Loucy (cell line): ENCODE measurements at regions not wholly inside any gene's neighbourhood (a gene's known extent, or its start where the extent isn't known, plus 50 kb on each side); places are given as distances from the start of the nearest gene placed in this dataset.

Experiments
- H2AFZ ChIP-seq: fragments of 200-600 bp; sonication (generic); 2 replicates; pipeline ENCODE4 v1.6.0; 2016; ENCODE audit warnings: antibody characterized with exemption, mild to moderate bottlenecking, low read length, moderate library complexity
- H3F3A ChIP-seq: fragments of 200-600 bp; 2 replicates; pipeline ENCODE4 v1.6.0; 2016; ENCODE audit warnings: antibody characterized with exemption, low read depth, mild to moderate bottlenecking
- H3K27me3 ChIP-seq: fragments of 200-600 bp; sonication (generic); 2 replicates; pipeline ENCODE4 v1.6.1; 2014; ENCODE audit warnings: low read length, mild to moderate bottlenecking; ENCODE audit not compliant: insufficient read depth, poor library complexity, severe bottlenecking
- H3K36me3 ChIP-seq: fragments of 200-600 bp; sonication (generic); 2 replicates; pipeline ENCODE4 v1.6.1; 2016; ENCODE audit warnings: low read length; ENCODE audit not compliant: insufficient read depth
- H3K4me1 ChIP-seq: fragments of 200-600 bp; sonication (generic); 2 replicates; pipeline ENCODE4 v1.5.1; 2014; ENCODE audit warnings: low read length, mild to moderate bottlenecking; ENCODE audit not compliant: insufficient read depth, poor library complexity, severe bottlenecking
- H3K4me2 ChIP-seq: fragments of 200-600 bp; sonication (generic); 2 replicates; pipeline ENCODE4 v1.6.0; 2014; ENCODE audit warnings: antibody characterized with exemption, low read length, low read depth, mild to moderate bottlenecking; ENCODE audit not compliant: poor library complexity, severe bottlenecking
- H3K4me3 ChIP-seq: fragments of 200-600 bp; sonication (generic); 2 replicates; pipeline ENCODE4 v1.5.1; 2014; ENCODE audit warnings: low read length, mild to moderate bottlenecking, mixed read lengths; ENCODE audit not compliant: poor library complexity, severe bottlenecking
- H3K79me2 ChIP-seq: fragments of 200-600 bp; sonication (generic); 2 replicates; pipeline ENCODE4 v1.6.1; 2014; ENCODE audit warnings: low read length; ENCODE audit not compliant: insufficient read depth
- H3K9ac ChIP-seq: fragments of 200-600 bp; sonication (generic); 2 replicates; pipeline ENCODE4 v1.6.0; 2014; ENCODE audit warnings: mild to moderate bottlenecking, low read depth, low read length, moderate library complexity; ENCODE audit not compliant: poor library complexity, severe bottlenecking
- H3K9me2 ChIP-seq: fragments of 200-600 bp; sonication (generic); replicated peaks from 2 replicates; pipeline ENCODE4 v1.6.1; 2016; ENCODE audit warnings: low read depth, low read length, mixed read lengths
- H3K9me3 ChIP-seq: fragments of 200-600 bp; sonication (generic); 2 replicates; pipeline ENCODE4 v1.6.1; 2014; ENCODE audit warnings: mild to moderate bottlenecking, antibody characterized with exemption, low read length, low read depth; ENCODE audit not compliant: insufficient read depth
- H4K20me1 ChIP-seq: fragments of 200-600 bp; sonication (generic); 2 replicates; pipeline ENCODE4 v1.6.0; 2014; ENCODE audit warnings: antibody characterized with exemption, low read length, mild to moderate bottlenecking; ENCODE audit not compliant: insufficient read depth, poor library complexity, severe bottlenecking
- EZH2phosphoT487 ChIP-seq: fragments of 200-600 bp; IDR thresholded peaks from 2 replicates; pipeline ENCODE4 v1.6.1; 2018; ENCODE audit warnings: antibody characterized with exemption, mild to moderate bottlenecking, moderate library complexity, borderline replicate concordance
- TF ChIP-seq, protein P1 (sequence below): fragments of 200-600 bp; sonication (generic); conservative IDR thresholded peaks from 2 replicates; pipeline ENCODE4 v1.5.1; 2014; ENCODE audit warnings: mild to moderate bottlenecking, antibody characterized with exemption, low read length

GRCh38 chr5:98308960-98309359 lies 464.5 kb upstream of the RGMB start:
- no peaks in the 10 kb centered on the region for H3K27me3 ChIP-seq
- no peaks in the 10 kb centered on the region for H3K36me3 ChIP-seq
- H3K4me1 ChIP-seq = no peaks in the 10 kb centered on the region
- H3K9me3 ChIP-seq = no peaks in the 10 kb centered on the region
- H2AFZ ChIP-seq = no peak overlapping the region
- no peaks in the 10 kb centered on the region for H3K9me2 ChIP-seq
- H3F3A ChIP-seq = no peaks in the 10 kb centered on the region
- H3K4me2 ChIP-seq = no peak overlapping the region
- H3K4me3 ChIP-seq = no peak overlapping the region
- no peaks in the 10 kb centered on the region for H3K79me2 ChIP-seq
- TF ChIP-seq, protein P1, sequence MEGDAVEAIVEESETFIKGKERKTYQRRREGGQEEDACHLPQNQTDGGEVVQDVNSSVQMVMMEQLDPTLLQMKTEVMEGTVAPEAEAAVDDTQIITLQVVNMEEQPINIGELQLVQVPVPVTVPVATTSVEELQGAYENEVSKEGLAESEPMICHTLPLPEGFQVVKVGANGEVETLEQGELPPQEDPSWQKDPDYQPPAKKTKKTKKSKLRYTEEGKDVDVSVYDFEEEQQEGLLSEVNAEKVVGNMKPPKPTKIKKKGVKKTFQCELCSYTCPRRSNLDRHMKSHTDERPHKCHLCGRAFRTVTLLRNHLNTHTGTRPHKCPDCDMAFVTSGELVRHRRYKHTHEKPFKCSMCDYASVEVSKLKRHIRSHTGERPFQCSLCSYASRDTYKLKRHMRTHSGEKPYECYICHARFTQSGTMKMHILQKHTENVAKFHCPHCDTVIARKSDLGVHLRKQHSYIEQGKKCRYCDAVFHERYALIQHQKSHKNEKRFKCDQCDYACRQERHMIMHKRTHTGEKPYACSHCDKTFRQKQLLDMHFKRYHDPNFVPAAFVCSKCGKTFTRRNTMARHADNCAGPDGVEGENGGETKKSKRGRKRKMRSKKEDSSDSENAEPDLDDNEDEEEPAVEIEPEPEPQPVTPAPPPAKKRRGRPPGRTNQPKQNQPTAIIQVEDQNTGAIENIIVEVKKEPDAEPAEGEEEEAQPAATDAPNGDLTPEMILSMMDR = no peak
- no peak for TF ChIP-seq EZH2phosphoT487
- H4K20me1 ChIP-seq = no peaks in the 10 kb centered on the region
- H3K9ac ChIP-seq = no peak overlapping the region

DNA sequence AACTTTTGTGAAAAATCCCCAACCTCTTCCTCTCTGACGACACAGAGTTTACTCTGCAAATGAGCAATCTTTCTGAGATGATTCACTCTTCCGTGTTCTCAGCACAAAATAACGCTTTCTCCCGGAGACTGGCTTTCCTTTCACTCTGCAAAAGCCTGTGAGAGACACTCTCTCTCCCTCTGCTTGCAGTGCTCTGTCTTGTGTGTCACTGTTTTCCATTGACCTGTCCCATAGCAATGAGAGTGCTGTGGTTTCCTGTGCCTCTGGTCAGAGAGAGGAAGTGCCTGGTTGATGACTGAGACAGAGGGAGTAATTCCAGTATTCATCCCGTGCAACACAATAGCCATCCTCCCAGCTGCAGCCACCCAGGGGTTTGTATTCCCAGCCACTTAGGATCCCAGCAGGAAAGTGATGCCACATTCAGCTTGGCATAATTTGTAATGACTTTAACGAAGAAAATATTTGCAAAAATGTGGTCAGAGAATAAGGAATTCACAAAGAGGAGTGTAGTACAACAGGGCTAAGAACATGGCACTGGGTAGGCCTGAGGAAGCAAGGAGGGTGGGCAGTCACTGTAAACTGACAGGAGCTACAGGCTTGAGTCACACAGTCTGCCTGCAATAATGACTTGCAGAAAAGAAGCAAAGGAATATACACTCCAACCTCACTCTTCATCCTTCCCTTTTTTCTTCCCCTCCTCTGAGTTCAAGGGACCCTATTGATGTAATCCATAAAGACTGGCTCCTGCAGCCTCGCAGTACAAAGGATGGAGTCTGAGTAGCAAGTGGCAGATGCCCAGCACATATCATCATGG lies 463.5 kb upstream of the RGMB start:
- H3K9me3 ChIP-seq = no peaks in the 10 kb centered on the region
- TF ChIP-seq EZH2phosphoT487 = no peak
- TF ChIP-seq, protein P1 = no peak
- no peaks in the 10 kb centered on the region for H3K9me2 ChIP-seq
- H3K79me2 ChIP-seq = no peaks in the 10 kb centered on the region
- H3K4me2 ChIP-seq = no peak overlapping the region
- no peaks in the 10 kb centered on the region for H3K27me3 ChIP-seq
- no peaks in the 10 kb centered on the region for H3K4me1 ChIP-seq
- no peak overlapping the region for H2AFZ ChIP-seq
- H3F3A ChIP-seq = no peaks in the 10 kb centered on the region
- H3K9ac ChIP-seq = no peak overlapping the region
- H4K20me1 ChIP-seq = no peaks in the 10 kb centered on the region
- no peak overlapping the region for H3K4me3 ChIP-seq
- no peaks in the 10 kb centered on the region for H3K36me3 ChIP-seq

- Histone ChIP-seq H4K20me1 (no peaks in the 10 kb centered on the region), H3K4me2 (no peak overlapping the region), H3K36me3 (no peaks in the 10 kb centered on the region), H3K79me2 (no peaks in the 10 kb centered on the region), H3F3A (no peaks in the 10 kb centered on the region), H3K9me2 (no peaks in the 10 kb centered on the region), H2AFZ (no peak overlapping the region), H3K4me1 (no peaks in the 10 kb centered on the region), H3K9me3 (no peaks in the 10 kb centered on the region), H3K9ac (no peak overlapping the region), H3K27me3 (no peaks in the 10 kb centered on the region), H3K4me3 (no peak overlapping the region)
- TF ChIP-seq EZH2phosphoT487 = no peak
- TF ChIP-seq, protein P1 = no peak
Measured at GRCh38 chr5:98314292-98314691, 459.2 kb upstream of the RGMB start.
